A549 (cell line): ENCODE measurements at regions not wholly inside any gene's neighbourhood (a gene's known extent, or its start where the extent isn't known, plus 50 kb on each side); places are given as distances from the start of the nearest gene placed in this dataset.

Experiments
- ATAC-seq, 2 experiments: fragments of 200-7000 bp in 1 of 2; fragments of >200 bp in 1 of 2; cut with Nextera tagmentation in 1 of 2; cut with Tn5 transposase in 1 of 2; 3 replicates each; pipeline versions ENCODE4 v1.8.0 to v1.9.1; 2018 to 2020; ENCODE audit warnings: mild to moderate bottlenecking in 1 of 2, moderate library complexity in 1 of 2
- CTCF ChIA-PET: fragments of 300-600 bp; sonication (Branson Sonifier 250); formaldehyde crosslinking; extraction: SDS; loops from one replicate; lab custom pipeline; 2021; ENCODE audit warnings: antibody characterized with exemption, inconsistent platforms; lab: Yijun Ruan, JAX
- POLR2A ChIA-PET: fragments of 350-600 bp; formaldehyde crosslinking; extraction: SDS; loops from one replicate; lab custom pipeline; 2021; ENCODE audit warnings: antibody characterized with exemption, inconsistent platforms; lab: Yijun Ruan, JAX
- DNase-seq, 2 experiments: peaks; one replicate each; pipeline versions ENCODE4 v3.0.0 to v3.0.0-alpha.2; 2011 to 2016; ENCODE audit warnings: low read depth in 1 of 2, low spot score in 1 of 2
- FAIRE-seq: peaks from 2 replicates; lab custom pipeline; 2011; peaks lifted over from hg19 to GRCh38; lab: Jason Lieb, UNC
- H3K27ac ChIP-seq, 2 experiments: fragments of >200 bp; sonication (Bioruptor Twin); formaldehyde crosslinking; 3 replicates each; pipeline ENCODE4 v1.5.1; 2016 to 2017
- H3K4me1 ChIP-seq: fragments of >200 bp; sonication (Bioruptor Twin); formaldehyde crosslinking; 3 replicates; pipeline ENCODE4 v1.6.1; 2016
- H3K4me2 ChIP-seq: fragments of >200 bp; sonication (Bioruptor Twin); formaldehyde crosslinking; 3 replicates; pipeline ENCODE4 v1.6.1; 2016
- H3K4me3 ChIP-seq: fragments of >200 bp; sonication (Bioruptor Twin); formaldehyde crosslinking; 3 replicates; pipeline ENCODE4 v1.5.1; 2016
- H3K9me3 ChIP-seq: fragments of >200 bp; sonication (Bioruptor Twin); formaldehyde crosslinking; 3 replicates; pipeline ENCODE4 v1.6.1; 2016
- BCL3 ChIP-seq: fragments of >200 bp; sonication (Bioruptor Twin); formaldehyde crosslinking; IDR thresholded peaks from 3 replicates; pipeline ENCODE4 v1.6.1; 2016
- BHLHE40 ChIP-seq: IDR thresholded peaks from 2 replicates; pipeline ENCODE4 v1.6.1; 2012; ENCODE audit warnings: low read depth, low read length, inconsistent platforms
- EHF ChIP-seq: fragments of 250-450 bp; sonication (Bioruptor Pico); IDR thresholded peaks from 2 replicates; pipeline ENCODE4 v1.5.0; 2020; ENCODE audit warnings: mild to moderate bottlenecking
- HES2 ChIP-seq: fragments of >200 bp; sonication (Bioruptor Twin); formaldehyde crosslinking; IDR thresholded peaks from 2 replicates; pipeline ENCODE4 v1.6.1; 2016
- HOXB5 ChIP-seq: fragments of 250-450 bp; sonication (Bioruptor Pico); IDR thresholded peaks from 2 replicates; pipeline ENCODE4 v1.5.0; 2020; ENCODE audit warnings: mild to moderate bottlenecking, moderate library complexity
- JUN ChIP-seq, 2 experiments: fragments of >200 bp; sonication (Bioruptor Twin); formaldehyde crosslinking; IDR thresholded peaks; 2 replicates in 1 of 2; 3 replicates in 1 of 2; pipeline ENCODE4 v1.6.1; 2016 to 2017
- JUNB ChIP-seq: fragments of >200 bp; sonication (Bioruptor Twin); formaldehyde crosslinking; IDR thresholded peaks from 2 replicates; pipeline ENCODE4 v1.6.1; 2016
- MAFK ChIP-seq: fragments of 450-650 bp; IDR thresholded peaks from 2 replicates; pipeline ENCODE4 v1.6.1; 2014; ENCODE audit not compliant: partially characterized antibody
- MAX ChIP-seq: IDR thresholded peaks from 2 replicates; pipeline ENCODE4 v1.6.1; 2012
- NPAS2 ChIP-seq: fragments of 250-450 bp; sonication (Bioruptor Pico); IDR thresholded peaks from 2 replicates; pipeline ENCODE4 v1.8.0; 2022; ENCODE audit warnings: mild to moderate bottlenecking, moderate library complexity, borderline replicate concordance
- POLR2A ChIP-seq: IDR thresholded peaks from 2 replicates; pipeline ENCODE4 v1.6.1; 2012; ENCODE audit warnings: mild to moderate bottlenecking, low read length
- RCOR1 ChIP-seq: fragments of 150-350 bp; IDR thresholded peaks from 2 replicates; pipeline ENCODE4 v1.6.1; 2014; ENCODE audit warnings: antibody characterized with exemption, low read length, low read depth
- RFX5 ChIP-seq: fragments of 450-650 bp; IDR thresholded peaks from 2 replicates; pipeline ENCODE4 v1.7.1; 2014; ENCODE audit warnings: antibody characterized with exemption, mild to moderate bottlenecking, moderate library complexity
- TP53 ChIP-seq: fragments of 250-450 bp; sonication (Bioruptor Pico); IDR thresholded peaks from 2 replicates; pipeline ENCODE4 v1.5.0; 2021; ENCODE audit warnings: mild to moderate bottlenecking, moderate library complexity
- ZNF302 ChIP-seq: fragments of 250-450 bp; sonication (Bioruptor Pico); IDR thresholded peaks from 2 replicates; pipeline ENCODE4 v1.9.0; 2021; ENCODE audit warnings: inconsistent platforms, mild to moderate bottlenecking, moderate library complexity
- ZSCAN20 ChIP-seq: fragments of 250-450 bp; sonication (Bioruptor Pico); IDR thresholded peaks from 2 replicates; pipeline ENCODE4 v1.8.0; 2022; ENCODE audit warnings: mild to moderate bottlenecking, moderate library complexity
- WGBS: methylation state at CpG from one replicate; pipeline ENCODE4 v1.1.6; 2017; ENCODE audit errors: missing lambda C conversion rate; 5-methylcytosine and 5-hydroxymethylcytosine counted together

GRCh38 chr2:239722760-239723470 is 302.2 kb downstream of the NDUFA10 start:
- Histone ChIP-seq H3K27ac (no peak overlapping the region), H3K4me2 (no peak overlapping the region), H3K4me1 (no peaks in the 10 kb centered on the region), H3K4me3 (no peak overlapping the region), H3K9me3 (peaks cover 6% of the 10 kb centered on the region; the same call in 2 of the 3 replicates)
- WGBS = 56% methylated on average over 12 of the region's 16 CpGs
- ATAC-seq (no peak), DNase-seq (no peak), FAIRE-seq (no peak)
- CTCF ChIA-PET = no interaction called here
- POLR2A ChIA-PET = no interaction called here
- no peak for TF ChIP-seq ZNF302

- WGBS = 60% methylated on average over 12 of the region's 18 CpGs
- Histone ChIP-seq H3K4me2 (no peak overlapping the region), H3K4me3 (no peak overlapping the region), H3K27ac (no peak overlapping the region), H3K4me1 (no peaks in the 10 kb centered on the region), H3K9me3 (peaks cover 6% of the 10 kb centered on the region; the same call in 2 of the 3 replicates)
- ChIA-PET CTCF (no interaction called here), POLR2A (no interaction called here)
- FAIRE-seq (no peak), ATAC-seq (no peak), DNase-seq (no peak)
- no peak for TF ChIP-seq RFX5
- TF ChIP-seq HOXB5 (CRISPR knock-in tag) = no peak
- no peak for TF ChIP-seq POLR2A
- no peak for TF ChIP-seq EHF
- TF ChIP-seq MAX = no peak
- no peak for TF ChIP-seq TP53 (CRISPR knock-in tag)
- TF ChIP-seq RCOR1 = no peak
- no peak for TF ChIP-seq JUN (IDR thresholded peaks at IDR 0.05)
- TF ChIP-seq BHLHE40 = no peak
- no peak for TF ChIP-seq NPAS2 (CRISPR knock-in tag)
- TF ChIP-seq BCL3 = no peak
- no peak for TF ChIP-seq MAFK
These were observed 303.0 kb downstream of the NDUFA10 start for GRCh38 chr2:239721991-239722759.

GRCh38 chr2:239721531-239721930 is 303.6 kb downstream of the NDUFA10 start:
- DNase-seq (no peak), ATAC-seq (no peak), FAIRE-seq (no peak)
- Histone ChIP-seq H3K4me2 (no peak overlapping the region), H3K4me1 (no peaks in the 10 kb centered on the region), H3K27ac (no peak overlapping the region), H3K9me3 (peaks cover 6% of the 10 kb centered on the region; the same call in 2 of the 3 replicates), H3K4me3 (no peak overlapping the region)
- POLR2A ChIA-PET = no interaction called here
- no peak for TF ChIP-seq ZNF302
- no peak for TF ChIP-seq HES2
- no peak for TF ChIP-seq ZSCAN20 (CRISPR knock-in tag)
- 65% methylated on average over 10 of the region's 11 CpGs for WGBS
- CTCF ChIA-PET = no interaction called here

- FAIRE-seq (no peak), DNase-seq (no peak), ATAC-seq (no peak)
- CTCF ChIA-PET = no interaction called here
- no peaks in the 10 kb centered on the region for H3K4me1 ChIP-seq
- H3K4me3 ChIP-seq = no peak overlapping the region
- POLR2A ChIA-PET = no interaction called here
- no peak for TF ChIP-seq JUNB
- 70% methylated on average over 23 of the region's 27 CpGs for WGBS
- peaks cover 9% of the 10 kb centered on the region; the same call in 2 of the 3 replicates for H3K9me3 ChIP-seq
- H3K27ac ChIP-seq = no peak overlapping the region
- H3K4me2 ChIP-seq = no peak overlapping the region
These were observed 304.5 kb downstream of the NDUFA10 start for GRCh38 chr2:239720361-239721360.
